SK-N-SH treated with all-trans-retinoic acid at 6 μM for 48 hours (cell line): ENCODE measurements at regions not wholly inside any gene's neighbourhood (a gene's known extent, or its start where the extent isn't known, plus 50 kb on each side); places are given as distances from the start of the nearest gene placed in this dataset.

ENCODE experiments used
- ARNTL ChIP-seq: fragments of 450-650 bp; formaldehyde crosslinking; IDR thresholded peaks from 2 replicates; pipeline ENCODE4 v1.5.0; 2020; ENCODE audit warnings: low read depth, mild to moderate bottlenecking, moderate library complexity, borderline replicate concordance
- ESRRG ChIP-seq: fragments of 250-450 bp; sonication (Bioruptor Pico); IDR thresholded peaks from 2 replicates; pipeline ENCODE4 v1.6.1; 2021; ENCODE audit warnings: mild to moderate bottlenecking
- PATZ1 ChIP-seq: fragments of 250-450 bp; sonication (Bioruptor Pico); IDR thresholded peaks from 2 replicates; pipeline ENCODE4 v1.8.0; 2020; ENCODE audit warnings: mild to moderate bottlenecking, moderate library complexity, borderline replicate concordance
- POU6F1 ChIP-seq: fragments of 250-450 bp; sonication (Bioruptor Pico); IDR thresholded peaks from 2 replicates; pipeline ENCODE4 v1.8.0; 2021; ENCODE audit warnings: low read depth, mild to moderate bottlenecking, moderate library complexity, borderline replicate concordance
- RARB ChIP-seq: fragments of 250-450 bp; sonication (Bioruptor Pico); IDR thresholded peaks from 2 replicates; pipeline ENCODE4 v1.8.0; 2021; ENCODE audit warnings: mild to moderate bottlenecking, moderate library complexity
- SNAI2 ChIP-seq: fragments of 250-450 bp; sonication (Bioruptor Pico); IDR thresholded peaks from 2 replicates; pipeline ENCODE4 v1.5.0; 2020; ENCODE audit warnings: mild to moderate bottlenecking, moderate library complexity
- TCF4 ChIP-seq: fragments of 250-450 bp; sonication (Bioruptor Pico); IDR thresholded peaks from 2 replicates; pipeline ENCODE4 v1.8.0; 2021; ENCODE audit warnings: mild to moderate bottlenecking, moderate library complexity, borderline replicate concordance
- ZC3H10 ChIP-seq: fragments of 250-450 bp; sonication (Bioruptor Pico); IDR thresholded peaks from 2 replicates; pipeline ENCODE4 v1.5.1; 2021; ENCODE audit warnings: mild to moderate bottlenecking, moderate library complexity
- ZFP3 ChIP-seq: fragments of 250-450 bp; sonication (Bioruptor Pico); IDR thresholded peaks from 2 replicates; pipeline ENCODE4 v1.5.0; 2020; ENCODE audit warnings: mild to moderate bottlenecking, moderate library complexity
- ZFP30 ChIP-seq: fragments of 450-650 bp; formaldehyde crosslinking; IDR thresholded peaks from 2 replicates; pipeline ENCODE4 v1.5.0; 2022; ENCODE audit warnings: mild to moderate bottlenecking, moderate library complexity

GRCh38 chr14:81765651-81766275 lies 232.1 kb upstream of the SEL1L start:
- TF ChIP-seq ZFP3 (CRISPR knock-in tag): no peak
- TF ChIP-seq SNAI2 (CRISPR knock-in tag): no peak
- TF ChIP-seq RARB (CRISPR knock-in tag): no peak
- no peak for TF ChIP-seq ZFP30 (CRISPR knock-in tag)
- no peak for TF ChIP-seq ZC3H10 (CRISPR knock-in tag)
- TF ChIP-seq POU6F1 (CRISPR knock-in tag): no peak
- no peak for TF ChIP-seq ARNTL (CRISPR knock-in tag)
- TF ChIP-seq TCF4 (CRISPR knock-in tag): no peak
- no peak for TF ChIP-seq PATZ1 (CRISPR knock-in tag)
- no peak for TF ChIP-seq ESRRG (CRISPR knock-in tag)
